ENCODE measurements at regions not wholly inside any gene's neighbourhood (a gene's known extent, or its start where the extent isn't known, plus 50 kb on each side); places are given as distances from the start of the nearest gene placed in this dataset.

- TF ChIP-seq GATA2 (IDR thresholded peaks at IDR 0.05; ENCODE audit: low read depth, low read length) (no peak), GATA3 (IDR thresholded peaks at IDR 0.05; ENCODE audit: low read depth, low read length) (no peak)
Measured at GRCh38 chr3:120506076-120506827, 55.5 kb upstream of the FSTL1 start.
